Neural cell (in vitro differentiated cells): ENCODE measurements at regions not wholly inside any gene's neighbourhood (a gene's known extent, or its start where the extent isn't known, plus 50 kb on each side); places are given as distances from the start of the nearest gene placed in this dataset.

Experiments used
- EP300 ChIP-seq: fragments of 450-650 bp; conservative IDR thresholded peaks from 2 replicates; pipeline ENCODE4 v1.6.1; 2014; ENCODE audit warnings: antibody characterized with exemption, mild to moderate bottlenecking, moderate library complexity; ENCODE audit not compliant: poor library complexity, severe bottlenecking
- EZH2 ChIP-seq: fragments of 200-600, 300-800 bp; shearing (Covaris generic), sonication (generic); IDR thresholded peaks from 2 replicates; pipeline ENCODE4 v1.6.1; 2014; ENCODE audit warnings: antibody characterized with exemption, low read length, borderline replicate concordance, mild to moderate bottlenecking; ENCODE audit not compliant: insufficient read depth, poor library complexity, severe bottlenecking
- MXI1 ChIP-seq: fragments of 450-650 bp; conservative IDR thresholded peaks from 2 replicates; pipeline ENCODE4 v1.6.1; 2014; ENCODE audit warnings: antibody characterized with exemption, mild to moderate bottlenecking; ENCODE audit not compliant: poor library complexity, severe bottlenecking
- POLR2AphosphoS5 ChIP-seq: IDR thresholded peaks from 2 replicates; pipeline ENCODE4 v1.6.1; 2012
- RAD21 ChIP-seq: fragments of 450-650 bp; conservative IDR thresholded peaks from 2 replicates; pipeline ENCODE4 v1.6.1; 2014; ENCODE audit warnings: antibody characterized with exemption, mild to moderate bottlenecking, moderate library complexity
- SMC3 ChIP-seq: fragments of 450-650 bp; conservative IDR thresholded peaks from 2 replicates; pipeline ENCODE4 v1.6.1; 2014; ENCODE audit warnings: antibody characterized with exemption, mild to moderate bottlenecking, moderate library complexity; ENCODE audit not compliant: poor library complexity
- TAF1 ChIP-seq: IDR thresholded peaks from 2 replicates; pipeline ENCODE4 v1.6.1; 2012; ENCODE audit warnings: low read depth
- TF ChIP-seq, protein P1 (sequence below): IDR thresholded peaks from 2 replicates; pipeline ENCODE4 v1.6.1; 2012; ENCODE audit warnings: borderline replicate concordance
- TF ChIP-seq, protein P2 (sequence below): fragments of 450-650 bp; IDR thresholded peaks from 2 replicates; pipeline ENCODE4 v1.5.1; 2014; ENCODE audit warnings: antibody characterized with exemption, mild to moderate bottlenecking, moderate library complexity; ENCODE audit not compliant: poor library complexity, severe bottlenecking

DNA sequence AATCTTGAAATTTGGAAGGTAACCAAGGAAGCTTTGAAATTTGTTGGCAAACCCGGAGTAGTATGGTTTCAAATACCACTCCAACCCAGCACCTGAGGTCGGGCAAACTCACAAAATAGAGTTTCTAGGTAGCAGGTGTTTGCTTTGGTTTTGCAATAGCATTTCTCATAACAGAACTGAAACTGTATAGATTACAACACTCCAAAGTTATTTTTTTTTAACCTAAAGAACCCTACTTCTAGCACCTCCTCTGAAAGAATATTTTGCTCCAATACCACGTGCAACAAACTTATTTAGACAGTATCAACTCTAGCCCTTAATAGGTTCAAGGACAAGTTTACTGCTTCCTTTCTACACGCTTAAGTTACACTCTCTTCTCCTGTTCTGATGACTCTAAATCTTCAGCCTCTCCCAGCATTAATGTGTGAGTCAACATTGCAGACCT lies 178.5 kb upstream of the FMN2 start:
- TF ChIP-seq, protein P1, sequence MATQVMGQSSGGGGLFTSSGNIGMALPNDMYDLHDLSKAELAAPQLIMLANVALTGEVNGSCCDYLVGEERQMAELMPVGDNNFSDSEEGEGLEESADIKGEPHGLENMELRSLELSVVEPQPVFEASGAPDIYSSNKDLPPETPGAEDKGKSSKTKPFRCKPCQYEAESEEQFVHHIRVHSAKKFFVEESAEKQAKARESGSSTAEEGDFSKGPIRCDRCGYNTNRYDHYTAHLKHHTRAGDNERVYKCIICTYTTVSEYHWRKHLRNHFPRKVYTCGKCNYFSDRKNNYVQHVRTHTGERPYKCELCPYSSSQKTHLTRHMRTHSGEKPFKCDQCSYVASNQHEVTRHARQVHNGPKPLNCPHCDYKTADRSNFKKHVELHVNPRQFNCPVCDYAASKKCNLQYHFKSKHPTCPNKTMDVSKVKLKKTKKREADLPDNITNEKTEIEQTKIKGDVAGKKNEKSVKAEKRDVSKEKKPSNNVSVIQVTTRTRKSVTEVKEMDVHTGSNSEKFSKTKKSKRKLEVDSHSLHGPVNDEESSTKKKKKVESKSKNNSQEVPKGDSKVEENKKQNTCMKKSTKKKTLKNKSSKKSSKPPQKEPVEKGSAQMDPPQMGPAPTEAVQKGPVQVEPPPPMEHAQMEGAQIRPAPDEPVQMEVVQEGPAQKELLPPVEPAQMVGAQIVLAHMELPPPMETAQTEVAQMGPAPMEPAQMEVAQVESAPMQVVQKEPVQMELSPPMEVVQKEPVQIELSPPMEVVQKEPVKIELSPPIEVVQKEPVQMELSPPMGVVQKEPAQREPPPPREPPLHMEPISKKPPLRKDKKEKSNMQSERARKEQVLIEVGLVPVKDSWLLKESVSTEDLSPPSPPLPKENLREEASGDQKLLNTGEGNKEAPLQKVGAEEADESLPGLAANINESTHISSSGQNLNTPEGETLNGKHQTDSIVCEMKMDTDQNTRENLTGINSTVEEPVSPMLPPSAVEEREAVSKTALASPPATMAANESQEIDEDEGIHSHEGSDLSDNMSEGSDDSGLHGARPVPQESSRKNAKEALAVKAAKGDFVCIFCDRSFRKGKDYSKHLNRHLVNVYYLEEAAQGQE = no peak
- TF ChIP-seq, protein P2, sequence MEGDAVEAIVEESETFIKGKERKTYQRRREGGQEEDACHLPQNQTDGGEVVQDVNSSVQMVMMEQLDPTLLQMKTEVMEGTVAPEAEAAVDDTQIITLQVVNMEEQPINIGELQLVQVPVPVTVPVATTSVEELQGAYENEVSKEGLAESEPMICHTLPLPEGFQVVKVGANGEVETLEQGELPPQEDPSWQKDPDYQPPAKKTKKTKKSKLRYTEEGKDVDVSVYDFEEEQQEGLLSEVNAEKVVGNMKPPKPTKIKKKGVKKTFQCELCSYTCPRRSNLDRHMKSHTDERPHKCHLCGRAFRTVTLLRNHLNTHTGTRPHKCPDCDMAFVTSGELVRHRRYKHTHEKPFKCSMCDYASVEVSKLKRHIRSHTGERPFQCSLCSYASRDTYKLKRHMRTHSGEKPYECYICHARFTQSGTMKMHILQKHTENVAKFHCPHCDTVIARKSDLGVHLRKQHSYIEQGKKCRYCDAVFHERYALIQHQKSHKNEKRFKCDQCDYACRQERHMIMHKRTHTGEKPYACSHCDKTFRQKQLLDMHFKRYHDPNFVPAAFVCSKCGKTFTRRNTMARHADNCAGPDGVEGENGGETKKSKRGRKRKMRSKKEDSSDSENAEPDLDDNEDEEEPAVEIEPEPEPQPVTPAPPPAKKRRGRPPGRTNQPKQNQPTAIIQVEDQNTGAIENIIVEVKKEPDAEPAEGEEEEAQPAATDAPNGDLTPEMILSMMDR = no peak
- TF ChIP-seq SMC3 (no peak), EP300 (no peak), POLR2AphosphoS5 (no peak), RAD21 (no peak), EZH2 (no peak), TAF1 (no peak), MXI1 (no peak)
